PC-9 (cell line): ENCODE measurements at regions not wholly inside any gene's neighbourhood (a gene's known extent, or its start where the extent isn't known, plus 50 kb on each side); places are given as distances from the start of the nearest gene placed in this dataset.

Experiments used
- BruUV-seq: library from RNA; stranded (reverse); fragments of 400-500 nt; replicated peaks from 2 replicates; lab custom pipeline; 2021; lab: Mats Ljungman, UMichigan
- CTCF ChIA-PET: fragments of 300-600 bp; sonication (Branson Sonifier 250); formaldehyde crosslinking; loops from one replicate; lab custom pipeline; 2022; ENCODE audit warnings: antibody characterized with exemption; lab: Charles Lee
- POLR2A ChIA-PET: fragments of 300-600 bp; sonication (Branson Sonifier 250); formaldehyde crosslinking; loops from one replicate; lab custom pipeline; 2022; ENCODE audit warnings: antibody characterized with exemption; ENCODE audit not compliant: unreplicated experiment; lab: Charles Lee
- DNase-seq, 2 experiments: peaks; one replicate each; pipeline versions ENCODE4 v3.0.0 to v3.0.0-alpha.2; 2015 to 2022; ENCODE audit warnings: mixed read lengths in 1 of 2
- H2AFZ ChIP-seq: fragments of 200-600 bp; sonication (generic); 2 replicates; pipeline ENCODE4 v1.8.1; 2017; ENCODE audit warnings: antibody characterized with exemption
- H3F3A ChIP-seq: fragments of 200-600 bp; sonication (generic); 2 replicates; pipeline ENCODE4 v1.8.1; 2017; ENCODE audit warnings: antibody characterized with exemption, mild to moderate bottlenecking, low read depth; ENCODE audit not compliant: insufficient read depth
- H3K27ac ChIP-seq: fragments of 200-600 bp; sonication (generic); 2 replicates; pipeline ENCODE4 v1.6.1; 2016; ENCODE audit warnings: mixed run types
- H3K27me3 ChIP-seq: fragments of 200-600 bp; sonication (generic); 2 replicates; pipeline ENCODE4 v1.6.1; 2016; ENCODE audit warnings: low read depth, mixed run types; ENCODE audit not compliant: insufficient read depth
- H3K36me3 ChIP-seq: fragments of 200-600 bp; sonication (generic); 2 replicates; pipeline ENCODE4 v1.6.1; 2016; ENCODE audit warnings: low read depth, mixed run types
- H3K4me1 ChIP-seq: fragments of 200-600 bp; sonication (generic); replicated peaks from 2 replicates; pipeline ENCODE4 v1.6.1; 2016; ENCODE audit warnings: mixed run types; ENCODE audit not compliant: insufficient read depth
- H3K4me2 ChIP-seq: fragments of 200-600 bp; sonication (generic); 2 replicates; pipeline ENCODE4 v1.6.1; 2017; ENCODE audit warnings: mixed run types
- H3K4me3 ChIP-seq: fragments of 200-600 bp; sonication (generic); 2 replicates; pipeline ENCODE4 v1.6.1; 2016; ENCODE audit warnings: mixed run types
- H3K79me2 ChIP-seq: fragments of 200-600 bp; sonication (generic); 2 replicates; pipeline ENCODE4 v1.6.1; 2017; ENCODE audit warnings: low read depth, mixed run types
- H3K9me2 ChIP-seq: fragments of 200-600 bp; sonication (generic); 2 replicates; pipeline ENCODE4 v1.8.1; 2017; ENCODE audit warnings: mild to moderate bottlenecking; ENCODE audit not compliant: insufficient read depth
- H3K9me3 ChIP-seq: fragments of 200-600 bp; sonication (generic); 2 replicates; pipeline ENCODE4 v1.8.1; 2016; ENCODE audit warnings: low read depth; ENCODE audit not compliant: insufficient read depth
- H4K20me1 ChIP-seq: fragments of 200-600 bp; sonication (generic); 2 replicates; pipeline ENCODE4 v1.8.1; 2017; ENCODE audit not compliant: insufficient read depth
- CTCF ChIP-seq: fragments of 200-600 bp; sonication (generic); conservative IDR thresholded peaks from 2 replicates; pipeline ENCODE4 v1.6.1; 2017; ENCODE audit warnings: mixed run types, antibody characterized with exemption, mild to moderate bottlenecking, moderate library complexity
- EZH2 ChIP-seq: fragments of 200-600 bp; sonication (generic); IDR thresholded peaks from 2 replicates; pipeline ENCODE4 v1.8.0; 2017; ENCODE audit warnings: antibody characterized with exemption, low read depth
- intact Hi-C: fragments of 100-400 bp; cut with micrococcal nuclease; formaldehyde crosslinking; loops from one replicate; pipeline ENCODE4 v1.10.0; 2022; ENCODE audit not compliant: unreplicated experiment

GRCh38 chr12:58204071-58204470, 262.7 kb downstream of the ATP23 start:
- H3K9me2 ChIP-seq = no peaks in the 10 kb centered on the region
- H3K4me1 ChIP-seq = no peaks in the 10 kb centered on the region
- H3K4me2 ChIP-seq = no peak overlapping the region
- no peak overlapping the region for H3K4me3 ChIP-seq
- no peak overlapping the region for H2AFZ ChIP-seq
- no peaks in the 10 kb centered on the region for H3F3A ChIP-seq
- H3K9me3 ChIP-seq = no peaks in the 10 kb centered on the region
- H3K27me3 ChIP-seq = no peaks in the 10 kb centered on the region
- no peak overlapping the region for H3K27ac ChIP-seq
- no TSS peak for BruUV-seq
- TF ChIP-seq EZH2 = no peak
- no peak for TF ChIP-seq CTCF
- DNase-seq = no peak
- no peaks in the 10 kb centered on the region for H3K79me2 ChIP-seq
- ChIA-PET CTCF (no interaction called here), POLR2A (no interaction called here)
- no peaks in the 10 kb centered on the region for H3K36me3 ChIP-seq
- H4K20me1 ChIP-seq = no peaks in the 10 kb centered on the region
- intact Hi-C loops = no loop called here

GRCh38 chr12:58206876-58207275, 265.5 kb downstream of the ATP23 start:
- no peaks in the 10 kb centered on the region for H3K36me3 ChIP-seq
- H4K20me1 ChIP-seq = no peaks in the 10 kb centered on the region
- no peaks in the 10 kb centered on the region for H3K79me2 ChIP-seq
- no peaks in the 10 kb centered on the region for H3F3A ChIP-seq
- no peak for TF ChIP-seq EZH2
- TF ChIP-seq CTCF = no peak
- H3K9me2 ChIP-seq = no peaks in the 10 kb centered on the region
- intact Hi-C loops = no loop called here
- H3K4me1 ChIP-seq = no peaks in the 10 kb centered on the region
- H3K27ac ChIP-seq = no peak overlapping the region
- POLR2A ChIA-PET = no interaction called here
- no peak overlapping the region for H3K4me2 ChIP-seq
- no TSS peak for BruUV-seq
- no peak overlapping the region for H3K4me3 ChIP-seq
- DNase-seq = no peak
- no peak overlapping the region for H2AFZ ChIP-seq
- no peaks in the 10 kb centered on the region for H3K9me3 ChIP-seq
- H3K27me3 ChIP-seq = no peaks in the 10 kb centered on the region
- CTCF ChIA-PET = no interaction called here

- POLR2A ChIA-PET = no interaction called here
- no TSS peak for BruUV-seq
- no peak overlapping the region for H3K4me2 ChIP-seq
Measured at GRCh38 chr12:58211211-58211610, 269.8 kb downstream of the ATP23 start.

GRCh38 chr12:58217130-58217529, 275.8 kb downstream of the ATP23 start:
- Histone ChIP-seq H4K20me1 (no peaks in the 10 kb centered on the region), H3K27me3 (no peaks in the 10 kb centered on the region), H3F3A (no peaks in the 10 kb centered on the region), H3K36me3 (no peaks in the 10 kb centered on the region), H3K4me3 (no peak overlapping the region), H3K9me2 (no peaks in the 10 kb centered on the region), H3K79me2 (no peaks in the 10 kb centered on the region), H3K4me1 (no peaks in the 10 kb centered on the region), H3K4me2 (no peak overlapping the region), H2AFZ (no peak overlapping the region), H3K27ac (no peak overlapping the region), H3K9me3 (no peaks in the 10 kb centered on the region; the same call in 1 of the 2 replicates)
- TF ChIP-seq CTCF (no peak), EZH2 (no peak)
- DNase-seq = no peak
- BruUV-seq = no TSS peak
- POLR2A ChIA-PET = interaction anchor here (0.5 kb wide), 1 partner anchor 9 kb away, joined by 9 read pairs; no protein-coding TSS in a partner anchor
- CTCF ChIA-PET = no interaction called here
- intact Hi-C loops = no loop called here

More at GRCh38 chr12:58211211-58211610, 269.8 kb downstream of the ATP23 start:
- no peak overlapping the region for H3K4me3 ChIP-seq
- no peaks in the 10 kb centered on the region for H3K9me2 ChIP-seq
- H4K20me1 ChIP-seq = no peaks in the 10 kb centered on the region
- H3F3A ChIP-seq = no peaks in the 10 kb centered on the region
- TF ChIP-seq EZH2 = no peak
- H3K9me3 ChIP-seq = no peaks in the 10 kb centered on the region; the same call in 1 of the 2 replicates
- H2AFZ ChIP-seq = no peak overlapping the region
- no peaks in the 10 kb centered on the region for H3K79me2 ChIP-seq
- H3K27me3 ChIP-seq = no peaks in the 10 kb centered on the region
- CTCF ChIA-PET = no interaction called here
- intact Hi-C loops = no loop called here
- H3K4me1 ChIP-seq = no peaks in the 10 kb centered on the region
- no peak overlapping the region for H3K27ac ChIP-seq
- DNase-seq = no peak
- no peaks in the 10 kb centered on the region for H3K36me3 ChIP-seq
